Lung (tissue), 11 donors: ENCODE measurements at regions not wholly inside any gene's neighbourhood (a gene's known extent, or its start where the extent isn't known, plus 50 kb on each side); places are given as distances from the start of the nearest gene placed in this dataset.

Experiments
- ATAC-seq: fragments of 200-7000 bp; cut with Tn5 transposase; one replicate; pipeline ENCODE4 v1.9.1; 2020; ENCODE audit warnings: moderate number of reproducible peaks; ENCODE audit not compliant: insufficient read depth, low FRiP score
- DNase-seq, 3 donors: peaks; one replicate each; pipeline ENCODE4 v3.0.0-alpha.2; 2013 to 2017
- H3K27ac ChIP-seq, 2 donors: one replicate each; pipeline ENCODE4 v1.5.1; 2013; ENCODE audit warnings: mild to moderate bottlenecking in 2 of 2, moderate library complexity in 2 of 2, control low read depth in 1 of 2, inconsistent platforms in 1 of 2, low read depth in 1 of 2, low read length in 1 of 2
- H3K27me3 ChIP-seq, 3 donors: one replicate each; pipeline ENCODE4 v1.5.1; 2013; ENCODE audit warnings: low read length in 2 of 3; ENCODE audit not compliant: control insufficient read depth in 3 of 3, insufficient read depth in 3 of 3
- H3K36me3 ChIP-seq, 4 donors: one replicate each; pipeline ENCODE4 v1.5.1; 2013; ENCODE audit warnings: low read length in 4 of 4, mild to moderate bottlenecking in 1 of 4, moderate library complexity in 1 of 4; ENCODE audit not compliant: control insufficient read depth in 4 of 4, insufficient read depth in 4 of 4
- H3K4me1 ChIP-seq, 5 donors: one replicate each; pipeline ENCODE4 v1.5.1; 2013; ENCODE audit warnings: low read length in 5 of 5, mild to moderate bottlenecking in 2 of 5, moderate library complexity in 1 of 5; ENCODE audit not compliant: control insufficient read depth in 5 of 5, insufficient read depth in 5 of 5
- H3K4me3 ChIP-seq: one replicate; pipeline ENCODE4 v1.5.1; 2013; ENCODE audit warnings: mild to moderate bottlenecking, control low read depth, moderate library complexity
- H3K9ac ChIP-seq, 2 donors: one replicate each; pipeline ENCODE4 v1.5.1; 2013; ENCODE audit warnings: low read length in 2 of 2, control low read depth in 1 of 2; ENCODE audit not compliant: insufficient read depth in 1 of 2
- H3K9me3 ChIP-seq, 4 donors: one replicate each; pipeline ENCODE4 v1.5.1; 2013; ENCODE audit warnings: low read length in 3 of 4, mild to moderate bottlenecking in 1 of 4, moderate library complexity in 1 of 4; ENCODE audit not compliant: control insufficient read depth in 4 of 4, insufficient read depth in 3 of 4
- CTCF ChIP-seq: IDR thresholded peaks from 2 replicates; pipeline ENCODE4 v1.5.1; 2012; ENCODE audit warnings: mild to moderate bottlenecking; ENCODE audit errors: control extremely low read depth, extremely low read depth
- WGBS, 2 donors: extraction: QIAGEN DNeasy Blood & Tissue Kit; methylation state at CpG; one replicate each; pipeline ENCODE4 v1.1.7; 2013; 5-methylcytosine and 5-hydroxymethylcytosine counted together
- donor health status: control.
- donor health status: control.
- donor health status: Bipolar disorder and iron deficiency.
- donor health status: healthy.
- donor health status: DM: yes; HTN: yes; CAD: no.

- Histone ChIP-seq H3K4me3 (no peak overlapping the region), H3K9me3 (no peaks in the 10 kb centered on the region), H3K4me1 (peaks cover 3 to 25% (median 8%) of the 10 kb centered on the region in 5 donors), H3K27me3 (no peaks in the 10 kb centered on the region), H3K36me3 (peaks cover 0 to 1% (median 0%) of the 10 kb centered on the region in 4 donors), H3K9ac (no peak overlapping the region), H3K27ac (no peak overlapping the region)
- TF ChIP-seq CTCF: no peak
- ATAC-seq (no peak), DNase-seq (no peak)
- WGBS, 2 donors: 68 to 77% methylated on average over 9 of the region's 9 CpGs
Measured at GRCh38 chr1:232508130-232508701, 121.7 kb downstream of the SIPA1L2 start.

DNA sequence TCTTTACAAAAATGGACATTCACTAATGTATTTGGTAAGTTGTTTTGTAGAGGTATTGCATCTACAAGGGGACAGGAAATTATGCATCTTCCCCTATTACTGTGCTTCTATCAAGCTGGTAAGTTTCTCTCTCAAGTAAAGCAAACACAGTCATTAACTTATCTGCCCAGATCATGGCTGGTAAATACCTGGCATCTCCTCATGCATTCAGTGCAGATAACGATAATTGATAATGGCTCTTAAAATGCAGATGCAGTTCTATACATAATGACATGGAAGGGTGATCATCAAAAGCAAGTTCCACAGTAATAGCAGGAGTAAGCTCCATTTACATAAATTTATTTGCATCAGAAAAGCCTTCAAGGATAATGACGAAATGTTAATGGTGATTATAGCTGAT, 122.4 kb downstream of the SIPA1L2 start:
- peaks cover 3 to 28% (median 8%) of the 10 kb centered on the region in 5 donors for H3K4me1 ChIP-seq
- no peaks in the 10 kb centered on the region for H3K36me3 ChIP-seq
- no peak for DNase-seq
- 92% methylated on average over 2 of the region's 2 CpGs for WGBS, 2 donors
- no peak overlapping the region for H3K9ac ChIP-seq
- H3K27ac ChIP-seq: no peak overlapping the region
- no peak overlapping the region for H3K4me3 ChIP-seq
- no peaks in the 10 kb centered on the region for H3K27me3 ChIP-seq
- no peak for TF ChIP-seq CTCF
- no peak for ATAC-seq
- H3K9me3 ChIP-seq: no peaks in the 10 kb centered on the region

GRCh38 chr1:232505884-232506283, 124.0 kb downstream of the SIPA1L2 start:
- H3K27ac ChIP-seq: no peak overlapping the region
- no peak for TF ChIP-seq CTCF
- DNase-seq (peak in 2 of 3 donors; percentile 36 to 55), ATAC-seq (no peak)
- no peak overlapping the region for H3K4me3 ChIP-seq
- WGBS, 2 donors: 80 to 92% methylated on average over 2 of the region's 2 CpGs
- peaks cover 3 to 29% (median 8%) of the 10 kb centered on the region in 5 donors for H3K4me1 ChIP-seq
- H3K36me3 ChIP-seq: no peaks in the 10 kb centered on the region
- H3K9me3 ChIP-seq: no peaks in the 10 kb centered on the region
- H3K9ac ChIP-seq: no peak overlapping the region
- no peaks in the 10 kb centered on the region for H3K27me3 ChIP-seq

DNA sequence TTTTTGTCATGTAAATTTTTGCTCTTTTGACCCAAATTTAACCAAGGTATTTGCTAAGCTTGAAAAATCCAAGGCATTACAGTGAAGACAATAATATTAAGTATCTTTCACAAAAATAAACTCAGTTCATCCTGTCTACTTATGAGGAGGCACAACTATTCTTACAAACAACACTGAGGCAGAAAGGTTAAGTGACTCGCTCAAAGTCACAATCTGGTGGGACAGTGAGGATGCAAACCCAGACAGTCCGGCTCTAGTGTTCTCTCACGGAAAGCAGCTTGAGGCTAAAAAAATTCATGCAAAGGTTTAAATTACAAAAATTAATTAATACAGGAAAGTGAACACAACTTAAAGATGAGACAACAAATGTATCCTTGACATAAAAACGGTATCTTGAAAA, 125.3 kb downstream of the SIPA1L2 start:
- DNase-seq: no peak
- Histone ChIP-seq H3K4me3 (no peak overlapping the region), H3K27me3 (no peaks in the 10 kb centered on the region), H3K9ac (no peak overlapping the region), H3K9me3 (no peaks in the 10 kb centered on the region), H3K27ac (no peak overlapping the region), H3K36me3 (no peaks in the 10 kb centered on the region), H3K4me1 (peaks cover 3 to 19% (median 8%) of the 10 kb centered on the region in 5 donors)
- 96 to 98% methylated on average over 4 of the region's 4 CpGs for WGBS, 2 donors
- ATAC-seq: no peak
- no peak for TF ChIP-seq CTCF
